Fibroblast of skin of right quadriceps (primary cell): ENCODE measurements at regions not wholly inside any gene's neighbourhood (a gene's known extent, or its start where the extent isn't known, plus 50 kb on each side); places are given as distances from the start of the nearest gene placed in this dataset.

Source experiments
- DNase-seq: peaks from one replicate; pipeline ENCODE4 v3.0.0-alpha.2; 2013

DNA sequence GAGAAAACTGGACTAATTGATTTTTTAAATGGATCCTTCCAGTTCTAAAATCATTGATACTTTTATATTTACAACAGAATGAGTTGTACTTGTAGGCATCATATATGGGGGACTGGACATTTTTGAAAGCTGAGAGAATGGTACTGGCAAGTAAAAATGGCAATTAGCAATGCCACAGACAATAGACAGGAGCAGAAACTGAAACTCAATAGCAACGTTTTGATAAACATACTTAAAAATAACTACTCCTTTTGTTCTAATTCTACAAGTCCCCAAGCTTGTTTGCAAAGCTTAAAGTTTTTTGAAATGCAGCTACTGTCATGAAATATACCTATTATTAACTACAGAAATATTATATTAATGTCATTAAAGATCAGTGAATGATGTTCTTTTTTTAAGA is 52.8 kb upstream of the FBXL7 start:
- no peak for DNase-seq

DNA sequence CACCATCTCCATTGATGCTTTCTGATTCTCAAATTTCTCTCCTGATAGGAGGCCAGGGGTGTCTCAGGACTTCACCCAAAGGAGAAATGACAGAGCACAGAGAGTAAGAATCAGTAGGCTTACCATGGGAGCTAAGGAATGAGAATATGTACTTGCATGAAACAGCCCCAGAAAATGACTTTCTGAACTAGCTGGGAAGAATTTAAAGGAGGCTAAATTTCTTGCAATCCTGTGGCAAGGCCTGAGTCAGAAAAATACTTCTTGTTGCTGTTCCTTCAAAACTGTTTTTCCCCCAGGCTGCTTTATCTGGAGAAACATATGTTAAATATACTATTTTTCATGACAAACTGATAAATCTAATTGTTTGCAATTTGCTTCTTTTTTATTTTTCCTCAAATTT is 53.4 kb upstream of the FBXL7 start:
- peak; percentile 61 for DNase-seq

DNA sequence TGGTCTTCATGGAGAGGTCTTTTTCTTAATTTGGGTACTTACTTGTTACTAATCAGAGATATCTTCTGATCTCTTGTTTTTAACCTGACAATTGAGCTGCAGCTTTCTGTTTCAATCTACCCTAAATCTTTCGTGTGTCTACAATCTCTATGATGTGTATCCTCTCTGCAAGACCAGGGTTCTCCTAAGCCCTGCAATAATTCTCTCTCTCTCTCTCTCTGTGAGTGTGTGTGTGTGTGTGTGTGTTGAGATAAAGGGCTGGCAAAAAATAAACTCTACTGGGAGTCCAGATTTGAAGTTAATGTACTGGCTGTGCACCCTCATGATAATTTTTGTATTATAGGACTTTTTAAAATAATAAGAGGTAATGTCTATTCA is 57.8 kb upstream of the FBXL7 start:
- DNase-seq: no peak

DNA sequence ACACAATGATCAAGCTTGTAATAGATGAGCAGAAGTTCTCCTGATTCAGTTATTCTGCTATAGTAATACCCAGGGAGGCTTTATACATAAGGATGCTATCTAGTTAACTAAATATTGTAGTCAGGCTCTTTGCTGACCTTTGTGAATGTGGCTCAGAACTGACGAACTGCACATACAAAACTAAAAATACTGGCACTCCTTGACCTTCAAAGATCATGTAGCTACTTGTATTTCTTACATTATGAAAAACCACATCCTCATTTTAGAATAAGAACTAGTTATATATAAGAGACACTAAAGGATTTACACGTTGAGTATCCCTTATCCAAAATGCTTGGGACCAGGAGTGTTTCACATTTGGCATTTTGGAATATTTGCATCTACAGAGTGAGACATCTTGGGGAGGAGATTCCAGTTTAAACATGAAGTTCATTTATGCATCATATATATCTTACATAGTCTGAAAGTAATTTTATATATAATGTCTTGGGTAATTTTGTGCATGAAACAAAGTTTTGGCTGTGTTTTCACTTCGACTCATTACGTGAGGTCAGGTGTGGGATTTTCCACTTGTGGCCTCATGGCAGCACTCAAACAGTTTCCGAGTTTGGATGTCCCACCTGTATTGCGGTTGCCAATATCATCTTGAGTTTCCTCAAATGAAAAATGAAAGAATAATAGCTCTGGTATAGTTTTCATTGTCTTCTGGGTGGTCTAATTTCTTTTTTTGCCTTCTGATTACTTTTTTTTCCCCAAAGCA is 58.4 kb upstream of the FBXL7 start:
- no peak for DNase-seq

DNA sequence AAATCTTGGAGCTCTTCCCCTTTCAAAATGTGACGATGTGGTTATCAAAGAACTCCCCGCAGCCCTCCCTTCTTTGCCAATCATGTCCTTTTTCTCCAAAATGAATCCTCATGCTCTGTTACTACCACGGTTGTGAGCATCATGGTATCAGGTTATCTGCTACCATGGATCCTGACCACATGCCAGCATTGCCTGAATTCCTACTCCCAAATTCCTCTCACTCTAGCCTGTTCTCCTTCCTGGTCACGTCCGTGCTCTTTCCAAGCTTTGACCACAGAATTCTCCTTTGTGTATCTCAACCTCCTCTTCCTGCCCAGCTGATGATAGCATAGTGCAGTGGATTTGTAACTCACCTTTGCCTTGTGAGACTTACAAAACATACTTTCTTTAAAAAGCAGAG is 59.5 kb upstream of the FBXL7 start:
- DNase-seq: peak; percentile 7

DNA sequence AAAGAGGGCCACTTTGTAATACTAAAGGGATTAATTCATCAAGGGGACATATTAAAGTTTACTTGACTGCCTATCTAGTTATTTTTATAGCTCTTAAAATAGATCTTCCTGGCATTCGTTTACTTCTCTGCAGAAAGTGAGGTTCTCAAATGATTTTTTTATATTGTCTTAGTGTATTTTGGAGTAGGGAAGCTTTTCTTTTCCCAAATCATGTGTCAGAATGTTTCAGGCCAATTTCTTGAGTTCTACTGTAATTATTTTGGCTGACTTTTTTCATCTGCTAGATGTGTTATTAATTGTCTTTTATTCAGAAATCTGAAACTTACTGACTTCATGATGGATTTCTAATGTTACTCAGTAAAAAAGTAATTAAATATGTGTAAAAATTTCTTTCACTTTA is 60.2 kb upstream of the FBXL7 start:
- DNase-seq: no peak

DNA sequence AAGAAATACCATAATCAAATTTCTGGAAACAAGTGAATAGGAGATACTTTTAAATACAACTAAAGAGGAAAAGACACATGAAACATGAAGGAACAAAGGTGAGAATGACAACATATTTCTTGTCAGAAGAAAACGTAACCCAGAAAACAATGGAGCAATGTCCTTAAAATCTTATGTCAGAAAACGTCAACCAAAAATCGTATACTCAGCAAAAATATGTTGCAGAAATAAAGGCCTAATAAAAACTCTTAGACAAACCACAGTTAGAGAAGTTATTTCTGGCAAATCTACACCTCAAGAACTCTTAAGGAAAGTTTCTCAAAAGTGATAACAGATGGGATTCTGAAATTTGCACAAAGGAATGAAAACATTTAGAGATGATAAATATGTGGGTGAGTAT is 66.3 kb upstream of the FBXL7 start:
- DNase-seq: no peak

DNA sequence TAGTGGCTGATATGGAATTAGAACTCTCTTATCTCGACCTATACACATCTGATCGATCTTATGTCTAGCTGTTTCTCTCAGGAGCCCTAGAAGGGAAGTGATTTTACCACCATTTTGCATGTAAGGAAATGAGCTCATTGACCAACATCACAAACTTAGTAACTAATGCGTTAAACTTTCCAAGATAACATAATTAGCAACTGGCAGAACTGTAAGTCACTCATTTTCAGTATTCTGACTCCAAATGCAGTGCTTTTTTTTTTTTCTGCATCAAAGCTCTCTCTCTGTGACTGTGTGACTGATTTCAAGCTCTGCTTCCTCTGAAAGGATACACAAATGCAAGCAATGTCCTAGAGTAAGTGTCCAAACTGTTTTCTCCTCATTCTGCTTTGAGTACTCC is 68.1 kb upstream of the FBXL7 start:
- DNase-seq: no peak

DNA sequence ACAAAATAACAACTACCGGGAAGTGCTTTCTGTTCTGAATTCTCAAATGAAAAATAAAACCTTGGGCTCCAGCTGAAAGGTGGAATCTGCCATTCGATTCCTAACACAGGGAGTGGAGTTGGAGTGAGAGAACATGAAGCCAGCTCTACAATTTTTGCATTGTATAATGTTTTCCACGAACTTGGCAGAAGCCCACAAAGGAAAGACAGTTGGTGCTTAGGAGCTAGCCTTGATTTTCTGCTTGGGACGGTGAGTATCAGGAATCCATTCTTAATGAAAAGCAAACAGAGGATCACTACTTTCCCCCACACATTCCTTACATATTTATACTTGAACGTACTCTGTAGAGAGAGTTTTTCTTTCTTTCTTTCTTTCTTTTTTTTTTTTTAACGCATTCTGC is 74.2 kb upstream of the FBXL7 start:
- peak; percentile 11 for DNase-seq

DNA sequence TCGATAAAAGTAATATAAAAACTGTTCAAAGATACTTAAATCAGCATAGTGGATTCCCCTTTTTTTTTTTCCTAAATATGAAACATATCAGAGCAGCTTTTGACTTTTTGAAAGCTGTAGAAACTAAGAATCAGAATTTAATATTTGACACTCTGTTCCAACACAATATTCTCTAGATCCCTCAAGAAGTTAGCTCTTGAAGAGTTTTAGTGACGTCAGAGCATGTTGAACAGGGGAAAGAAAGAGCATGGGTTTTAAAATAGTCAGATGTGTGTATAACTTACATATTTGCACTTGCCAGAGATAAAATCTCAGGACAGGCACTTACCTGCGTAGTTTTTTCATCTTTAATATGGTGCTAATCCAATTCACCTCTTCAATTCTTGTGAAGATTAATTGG is 75.2 kb upstream of the FBXL7 start:
- DNase-seq: no peak

DNA sequence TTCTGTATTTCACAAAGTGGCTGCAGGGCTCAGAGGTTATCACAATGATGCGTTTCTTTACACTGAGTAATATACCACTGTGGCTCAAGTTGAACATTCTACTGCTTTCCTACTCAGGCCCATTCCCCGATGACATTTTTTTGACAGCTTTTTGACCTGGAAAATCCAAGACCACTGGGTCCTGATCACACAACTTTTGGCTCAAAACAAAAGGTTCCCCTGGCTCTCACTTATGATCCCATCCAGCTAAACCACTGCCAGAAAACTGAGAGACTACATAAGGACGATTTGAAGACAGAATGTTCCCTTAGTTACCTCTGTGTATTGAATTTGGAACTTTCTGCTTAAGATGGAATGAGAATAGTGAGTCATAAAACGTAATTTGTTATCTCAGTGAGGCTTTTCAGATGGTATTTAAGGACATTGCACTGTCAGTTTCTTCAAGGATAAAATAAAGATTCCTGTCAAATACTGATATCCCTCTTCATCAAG is 78.0 kb upstream of the FBXL7 start:
- DNase-seq: no peak

DNA sequence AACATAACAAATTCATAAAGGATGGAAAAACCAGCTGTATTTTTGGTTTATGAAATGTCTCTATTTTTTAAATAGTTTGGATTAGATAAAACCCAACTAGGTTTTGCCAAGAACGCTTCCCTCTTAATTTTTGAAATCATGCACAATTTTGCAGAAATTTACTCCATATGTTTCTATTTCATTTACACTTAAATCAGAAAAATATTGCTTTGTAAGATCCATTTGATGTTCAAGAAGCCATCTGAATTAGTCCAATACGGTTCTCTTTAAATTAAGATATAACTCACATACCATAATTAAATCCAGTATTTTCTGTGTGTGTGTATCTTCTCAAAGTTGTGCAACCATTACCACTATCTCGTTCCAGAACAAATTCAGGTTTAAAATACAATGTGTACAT is 78.6 kb upstream of the FBXL7 start:
- no peak for DNase-seq

DNA sequence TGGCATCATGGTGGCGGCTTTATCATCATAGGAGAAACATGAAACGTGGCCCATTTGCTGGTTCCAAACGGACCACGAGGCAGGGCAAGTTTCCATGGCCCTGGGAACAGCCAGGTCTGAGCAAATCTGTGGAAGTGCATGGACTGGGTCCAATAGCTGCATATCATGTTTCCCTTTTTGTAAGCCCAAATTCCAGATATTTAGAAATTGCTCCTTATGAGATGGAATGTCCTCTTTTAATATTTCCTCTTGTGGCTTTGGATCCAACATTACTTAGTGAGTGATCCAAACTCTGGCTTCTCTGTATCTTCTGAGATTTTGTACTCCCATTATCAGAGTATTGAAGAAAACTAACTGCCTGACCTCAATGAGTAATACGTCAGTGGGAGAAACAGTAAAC is 79.8 kb upstream of the FBXL7 start:
- no peak for DNase-seq

DNA sequence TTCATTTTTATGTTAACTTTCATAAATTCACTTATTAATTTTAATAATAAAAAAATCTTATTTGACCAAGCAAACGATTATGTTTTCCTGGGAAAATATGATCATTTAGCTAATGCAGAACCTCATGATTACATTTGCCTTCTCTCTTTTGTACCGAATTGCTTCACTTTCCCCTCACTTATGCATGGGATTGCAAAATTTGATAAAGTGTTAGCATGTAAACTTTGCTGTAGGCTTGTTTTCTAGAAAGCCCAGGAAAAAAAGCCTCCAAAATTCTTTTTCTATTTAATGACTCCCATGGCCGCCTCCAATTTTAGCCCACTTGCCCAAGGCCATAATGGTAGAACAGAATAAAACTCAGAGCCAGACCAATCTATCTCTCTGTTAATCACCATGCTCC is 82.8 kb upstream of the FBXL7 start:
- no peak for DNase-seq

DNA sequence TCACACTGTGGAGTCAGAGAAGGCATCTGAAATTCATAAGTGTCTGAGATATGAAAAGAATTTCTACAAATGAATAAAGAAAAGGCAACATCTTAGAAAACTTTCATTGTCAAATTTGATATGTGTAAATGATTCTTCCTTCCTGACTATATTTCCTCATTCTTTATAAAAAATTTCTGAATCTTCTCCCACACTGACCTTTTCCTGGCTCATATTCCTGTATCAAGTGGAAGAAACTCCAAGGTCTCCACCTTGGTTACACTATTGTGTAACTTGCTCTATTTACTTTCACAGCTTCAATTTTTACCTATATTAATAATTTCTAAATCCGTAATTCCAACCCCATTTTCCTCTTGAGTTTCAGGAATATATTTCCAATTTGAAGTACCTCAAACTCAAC is 93.5 kb upstream of the FBXL7 start:
- DNase-seq: no peak

DNA sequence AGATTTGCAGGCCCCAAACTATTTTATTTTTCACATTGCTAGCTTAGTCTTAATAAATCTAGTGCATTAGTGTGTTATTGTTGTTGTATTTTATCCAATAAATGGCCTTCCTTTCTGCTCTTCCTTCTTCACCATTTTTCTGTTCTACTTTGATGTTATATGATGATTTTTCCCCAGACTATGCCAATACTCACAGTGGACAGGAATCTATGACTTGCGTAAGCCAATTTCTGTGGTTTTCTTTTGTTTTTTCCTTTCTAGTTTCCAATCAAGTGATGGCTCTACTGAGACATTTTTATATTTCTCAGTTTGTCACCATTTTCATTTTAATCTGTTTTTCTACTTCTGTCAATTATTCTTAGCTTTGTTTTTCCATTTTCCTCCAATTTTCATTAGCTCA is 106.8 kb upstream of the FBXL7 start:
- DNase-seq: no peak

DNA sequence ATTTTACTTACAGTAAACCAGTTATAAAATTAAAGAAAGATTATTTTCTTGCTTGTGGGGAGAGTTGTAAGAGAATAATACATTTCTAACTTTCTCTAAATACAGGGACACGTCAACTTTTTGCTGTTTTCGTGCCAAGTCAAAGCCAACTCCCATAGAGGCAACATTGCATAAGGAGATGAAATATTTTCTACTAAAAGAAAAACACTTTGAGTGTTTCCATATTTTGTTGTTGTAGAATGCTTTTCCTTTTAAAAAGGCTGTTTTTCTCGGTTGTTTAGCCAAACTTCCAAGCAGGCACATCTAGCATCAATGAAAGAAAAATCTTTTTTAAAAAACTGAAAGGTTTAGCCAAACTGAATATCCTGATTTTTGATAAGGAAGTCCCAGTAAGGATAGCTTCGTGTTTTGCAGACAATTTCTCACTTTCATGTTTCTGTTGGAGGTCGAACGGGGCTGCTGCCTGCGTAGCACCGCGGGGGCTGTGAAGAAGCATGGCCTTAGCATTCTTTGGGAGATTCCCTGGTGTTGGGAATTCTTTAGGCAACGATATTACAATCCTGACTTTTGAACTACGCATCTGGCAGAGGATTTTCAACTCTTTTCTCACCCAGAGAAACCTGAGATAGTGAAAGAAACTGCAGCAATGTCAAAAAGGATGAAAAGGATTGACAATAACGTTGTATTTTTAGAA is 108.1 kb upstream of the FBXL7 start:
- DNase-seq: no peak

DNA sequence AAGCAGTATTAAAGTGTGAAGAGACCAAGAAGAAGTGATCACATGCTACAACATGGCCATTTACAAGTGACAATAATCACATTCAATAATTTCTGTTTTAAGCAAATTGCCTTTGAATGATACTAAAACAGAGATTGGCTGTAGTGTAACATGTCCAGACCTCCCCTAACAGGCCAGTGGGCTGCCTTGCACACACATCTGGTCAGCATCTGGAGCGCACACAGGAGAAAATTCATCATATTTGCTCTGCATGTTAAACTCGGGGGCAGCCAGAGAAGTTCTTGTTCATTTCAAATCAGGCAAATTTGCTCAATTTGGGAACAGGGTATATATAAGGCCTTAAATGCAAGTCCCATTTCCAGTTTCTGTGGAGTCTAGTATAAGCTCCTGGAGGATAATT is 111.1 kb upstream of the FBXL7 start:
- DNase-seq: no peak

DNA sequence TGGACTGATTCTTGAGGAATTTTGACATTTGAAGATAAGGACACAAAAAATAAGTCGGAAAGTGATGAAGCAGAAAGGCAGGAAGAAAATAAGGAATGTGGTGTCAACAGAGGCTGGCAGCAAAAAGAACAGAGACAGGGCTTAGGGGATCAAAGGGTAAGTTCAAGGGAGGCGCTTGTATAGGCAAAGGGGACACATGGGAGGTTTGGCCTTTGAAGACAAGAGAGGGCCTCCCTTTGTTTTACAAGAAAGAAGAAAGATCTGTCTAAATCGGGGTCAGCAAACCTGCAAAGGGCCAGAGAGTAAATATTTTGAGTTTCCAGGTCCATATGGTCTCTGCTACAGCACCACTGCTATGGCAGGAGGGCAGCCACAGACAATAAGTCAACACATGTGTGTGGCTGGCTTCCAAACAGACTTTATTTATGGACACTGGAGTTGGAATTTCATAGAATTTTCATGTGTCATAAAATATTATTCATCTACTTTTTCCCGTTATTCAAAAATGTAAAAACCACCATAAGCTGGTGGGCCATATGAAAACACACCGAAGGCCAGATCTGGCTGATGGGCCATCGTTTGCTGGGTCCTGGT is 112.0 kb upstream of the FBXL7 start:
- DNase-seq: no peak

DNA sequence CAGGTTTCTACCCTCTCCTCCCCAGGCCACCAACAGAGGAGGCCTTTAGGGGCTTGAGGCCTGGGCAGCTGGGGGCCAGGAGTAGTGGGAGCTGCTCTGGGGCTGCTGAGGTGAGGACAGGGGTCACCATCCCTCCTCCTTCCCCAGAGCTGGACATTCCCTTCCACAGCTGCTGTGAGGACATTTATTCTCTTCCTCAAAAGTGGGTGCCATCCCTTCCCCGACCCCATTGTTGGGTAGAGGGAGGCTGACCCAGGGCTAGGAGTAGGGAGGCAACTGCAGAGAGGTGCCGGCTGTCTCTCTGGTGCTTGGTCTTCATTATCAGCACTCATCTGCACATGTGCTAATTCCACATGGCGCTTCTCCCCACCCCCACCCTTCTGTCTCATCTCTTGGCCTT is 113.9 kb upstream of the FBXL7 start:
- no peak for DNase-seq

DNA sequence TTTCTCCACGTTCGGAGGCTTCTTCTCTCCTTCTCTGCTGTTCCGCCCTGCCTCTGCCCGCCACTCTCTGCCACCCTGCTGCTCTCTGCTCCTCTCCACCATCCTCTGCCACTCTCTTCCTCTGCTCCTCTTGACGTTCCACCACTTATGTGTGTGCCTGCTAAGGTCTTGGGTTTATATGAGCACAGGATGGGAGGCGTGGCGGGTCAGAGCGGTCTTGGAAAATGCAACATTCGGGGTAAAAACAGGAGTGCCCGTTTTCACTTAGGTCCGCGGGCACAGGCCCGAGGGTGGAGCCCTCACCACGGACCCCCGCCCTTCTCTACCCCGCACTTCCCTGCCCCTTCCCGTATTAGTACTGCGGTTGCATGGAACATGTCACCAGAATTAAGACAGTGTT is 114.4 kb upstream of the FBXL7 start:
- no peak for DNase-seq

DNA sequence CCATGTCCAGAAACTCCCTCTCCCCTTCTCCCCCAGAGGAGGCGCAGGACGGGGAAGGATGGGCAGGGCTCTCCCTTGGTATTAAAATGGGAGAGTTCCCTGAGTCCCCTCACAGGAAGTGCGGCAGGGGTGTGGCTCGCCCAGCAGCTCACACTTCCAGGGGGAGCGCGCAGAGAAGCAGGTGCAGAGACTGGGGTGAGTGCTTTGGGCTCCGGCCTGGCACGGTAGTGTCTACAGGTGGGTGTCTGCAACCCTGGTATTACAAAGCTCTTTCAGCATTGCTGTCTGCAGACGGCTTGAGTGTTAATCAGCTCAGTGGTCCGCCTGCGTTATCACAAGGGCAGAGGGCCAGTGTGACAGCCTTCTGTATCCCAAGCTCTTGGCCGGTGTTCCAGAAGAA is 114.9 kb upstream of the FBXL7 start:
- no peak for DNase-seq

DNA sequence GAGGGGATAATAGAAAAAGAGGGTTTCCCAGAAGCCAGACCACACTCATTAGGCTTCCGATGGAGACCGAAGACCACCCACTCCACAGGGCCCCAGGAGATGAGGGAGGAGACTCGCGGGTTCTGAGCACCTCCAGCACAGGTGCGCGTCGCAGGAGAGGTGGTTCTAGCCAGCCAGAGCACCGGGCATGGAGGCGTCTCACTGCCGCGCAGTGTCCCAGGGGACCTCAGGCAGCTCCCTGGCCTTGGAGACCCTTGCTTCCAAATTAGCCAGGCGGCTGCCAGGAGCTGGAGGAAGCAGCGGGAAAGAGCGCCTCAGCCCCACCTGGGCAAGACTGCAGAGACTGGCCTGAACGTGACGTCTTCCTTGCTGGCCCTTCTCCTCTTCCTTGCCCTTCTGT is 115.4 kb upstream of the FBXL7 start:
- no peak for DNase-seq

DNA sequence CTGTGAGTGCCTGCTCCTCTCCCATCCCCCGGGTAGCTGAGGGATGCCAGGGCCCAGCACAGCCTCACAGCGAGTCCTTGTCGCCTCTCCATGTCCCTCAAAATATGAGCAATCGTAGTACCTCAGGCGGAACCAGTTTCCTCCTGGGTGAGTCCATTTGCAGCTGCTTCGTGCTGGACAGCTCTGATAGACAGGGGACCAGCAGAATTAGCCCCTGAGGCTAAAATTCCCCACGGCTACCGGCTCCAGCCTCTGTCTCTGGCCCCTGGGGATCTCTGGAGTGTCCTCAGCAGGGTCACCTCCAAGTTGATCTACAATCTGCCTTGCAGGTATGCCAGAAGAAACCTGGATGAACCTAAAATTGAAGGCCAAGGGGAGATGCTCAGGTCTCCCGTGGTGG is 115.8 kb upstream of the FBXL7 start:
- no peak for DNase-seq

DNA sequence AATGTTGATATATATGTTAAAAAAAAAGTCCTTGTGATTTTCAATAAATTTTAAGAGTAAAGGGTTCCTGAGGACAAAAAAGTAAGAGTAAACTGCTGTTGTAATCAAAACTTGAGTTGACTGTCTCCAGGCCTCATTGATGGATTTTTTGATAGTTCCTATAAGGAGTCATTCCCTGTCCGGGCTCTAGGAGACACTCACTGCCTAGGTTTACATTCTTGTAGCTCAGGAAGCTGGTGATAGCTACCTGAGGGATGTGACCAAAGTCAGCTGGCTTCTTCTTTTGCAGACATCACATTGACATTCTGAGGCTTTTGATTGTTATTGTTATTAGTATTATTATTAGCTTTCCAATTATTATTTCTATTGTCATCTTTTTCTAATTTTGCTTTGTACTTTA is 116.5 kb upstream of the FBXL7 start:
- DNase-seq: peak; percentile 24
